ENCODE measurements at regions not wholly inside any gene's neighbourhood (a gene's known extent, or its start where the extent isn't known, plus 50 kb on each side); places are given as distances from the start of the nearest gene placed in this dataset.

GRCh38 chr2:133755480-133756300 is 187.4 kb upstream of the NCKAP5 start:
- H3K27ac ChIP-seq = no peak overlapping the region
- H3K4me3 ChIP-seq = no peak overlapping the region

GRCh38 chr2:133756833-133757232 is 188.6 kb upstream of the NCKAP5 start:
- H3K27ac ChIP-seq = no peak overlapping the region
- no peak overlapping the region for H3K4me3 ChIP-seq

- Histone ChIP-seq H3K27ac (no peak overlapping the region), H3K4me3 (no peak overlapping the region)
Observed at GRCh38 chr2:133760376-133760775, 192.1 kb upstream of the NCKAP5 start.

- Histone ChIP-seq H3K27ac (no peak overlapping the region), H3K4me3 (no peak overlapping the region)
Observed at GRCh38 chr2:133765658-133766057, 197.4 kb upstream of the NCKAP5 start.

- Histone ChIP-seq H3K4me3 (no peak overlapping the region), H3K27ac (no peak overlapping the region)
Observed at GRCh38 chr2:133766164-133766832, 198.0 kb upstream of the NCKAP5 start.

GRCh38 chr2:133768256-133768655 is 200.0 kb upstream of the NCKAP5 start:
- H3K4me3 ChIP-seq = no peak overlapping the region
- peak overlapping the region in 6 of 21 experiments; percentile 14 to 66 (median 31) for H3K27ac ChIP-seq

DNA sequence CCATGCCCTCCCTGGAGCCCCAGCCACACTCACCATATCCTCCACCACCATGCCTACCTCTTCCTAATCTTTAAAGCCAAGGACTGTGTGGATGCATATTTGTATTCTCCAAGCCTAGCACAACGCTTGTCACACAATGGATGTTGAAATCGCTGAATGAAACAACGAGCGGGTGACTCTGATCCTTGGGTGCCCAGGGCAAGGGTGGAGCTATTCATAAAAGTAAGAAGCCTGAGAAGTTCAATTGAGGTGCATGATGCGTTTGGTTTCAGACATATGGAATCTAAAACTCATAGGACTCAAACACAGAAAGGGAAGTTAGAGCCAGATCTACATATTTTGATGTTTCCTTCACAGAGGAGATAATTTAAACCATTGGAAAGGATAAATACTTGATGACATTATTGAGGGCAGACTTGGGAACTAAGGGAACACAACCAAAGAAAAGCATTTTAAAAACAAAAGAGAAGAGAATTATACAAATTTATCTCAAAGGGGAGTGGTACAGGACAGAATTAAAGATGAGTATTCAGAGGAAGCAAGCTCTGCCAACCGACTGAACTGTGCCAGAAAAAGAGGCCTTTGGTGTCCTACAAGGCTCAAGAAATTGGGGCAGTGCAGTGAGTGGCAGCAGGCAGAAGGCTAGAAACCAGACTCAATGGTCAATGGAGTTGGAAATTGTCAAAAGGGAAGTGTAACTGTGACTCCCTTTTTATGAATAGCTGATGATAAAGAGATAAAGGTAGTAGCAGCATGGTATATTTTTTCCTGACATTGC is 200.6 kb upstream of the NCKAP5 start:
- Histone ChIP-seq H3K27ac (peak overlapping the region in 7 of 21 experiments; percentile 6 to 66 (median 30)), H3K4me3 (no peak overlapping the region)

DNA sequence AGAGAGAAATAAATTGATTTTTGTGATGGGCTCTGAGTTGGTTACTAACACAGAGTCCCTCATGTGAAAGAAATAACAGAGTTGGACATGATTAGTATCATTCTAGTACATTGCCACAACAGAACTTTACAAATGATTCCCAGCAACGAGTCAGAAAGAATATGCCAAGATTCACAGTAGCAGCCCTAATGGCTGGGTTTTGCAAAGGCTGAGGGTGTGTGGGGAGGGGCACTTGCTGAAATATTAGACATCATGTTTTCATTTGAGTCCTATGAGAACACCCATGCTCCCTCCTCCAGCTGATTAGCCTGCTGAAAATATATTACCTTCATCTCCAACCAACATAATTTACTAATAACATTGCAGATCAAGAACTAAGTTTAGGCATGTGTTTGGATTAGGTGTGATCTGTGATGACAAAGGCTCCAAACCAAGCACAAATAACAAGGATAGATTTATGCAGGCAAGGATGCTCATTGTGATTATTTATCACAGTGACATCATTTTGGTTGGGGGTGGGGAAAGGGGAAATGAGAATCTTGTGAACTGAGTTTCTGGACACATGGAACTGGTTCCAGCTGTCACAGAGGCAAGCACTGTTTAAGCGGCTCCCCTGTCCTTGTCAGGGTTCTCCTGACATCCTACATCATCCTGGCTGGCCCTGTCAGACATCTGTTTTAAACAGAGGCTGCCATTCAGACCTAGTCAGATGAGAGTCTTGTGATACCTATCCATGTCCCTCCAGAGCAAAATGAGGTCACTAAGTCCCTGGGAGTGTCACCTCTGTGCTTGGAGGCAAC is 205.8 kb upstream of the NCKAP5 start:
- no peak overlapping the region for H3K4me3 ChIP-seq
- peak overlapping the region in 1 of 21 experiments; percentile 10 for H3K27ac ChIP-seq

DNA sequence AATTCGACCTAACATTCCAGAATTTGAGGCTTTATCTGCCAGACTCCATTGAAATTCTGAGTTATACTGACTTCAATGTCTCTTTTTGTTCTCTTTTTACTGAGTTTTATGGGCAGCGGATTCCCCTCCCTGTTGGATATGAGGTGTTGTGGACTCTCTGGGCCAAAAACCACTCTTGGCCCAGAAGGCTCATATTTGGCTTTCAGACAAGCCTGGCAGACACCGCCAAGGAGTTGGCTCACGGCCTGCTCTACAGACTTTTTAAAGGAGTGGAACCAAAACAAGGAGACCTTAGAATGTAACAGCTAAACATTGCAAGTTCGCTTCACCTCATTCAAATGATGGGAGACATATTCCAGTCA is 206.4 kb upstream of the NCKAP5 start:
- Histone ChIP-seq H3K4me3 (no peak overlapping the region), H3K27ac (peak overlapping the region in 1 of 21 experiments; percentile 10)

- Histone ChIP-seq H3K27ac (no peak overlapping the region), H3K4me3 (no peak overlapping the region)
Observed at GRCh38 chr2:133776936-133777573, 208.8 kb upstream of the NCKAP5 start.

DNA sequence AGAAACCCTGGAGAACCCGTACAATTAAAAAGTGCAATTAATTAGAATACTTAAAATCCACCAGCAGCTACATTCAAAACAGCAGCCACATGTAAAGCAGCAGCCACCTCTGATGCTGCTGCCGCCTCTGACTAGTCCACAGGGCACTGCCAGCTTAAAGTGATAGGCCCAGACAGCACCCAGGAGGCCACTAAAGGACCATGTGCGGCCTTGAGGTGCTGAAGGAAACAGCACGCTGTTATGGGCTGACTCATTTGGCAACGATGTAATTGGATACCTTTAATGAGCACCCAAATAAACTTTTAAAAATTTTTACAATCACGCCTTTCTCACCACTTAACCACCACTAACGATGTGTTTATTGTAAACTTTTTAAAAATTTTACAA is 209.3 kb upstream of the NCKAP5 start:
- Histone ChIP-seq H3K27ac (no peak overlapping the region), H3K4me3 (no peak overlapping the region)

- Histone ChIP-seq H3K27ac (no peak overlapping the region), H3K4me3 (no peak overlapping the region)
Observed at GRCh38 chr2:133780099-133780996, 212.1 kb upstream of the NCKAP5 start.

- H3K4me3 ChIP-seq = no peak overlapping the region
- no peak overlapping the region for H3K27ac ChIP-seq
Observed at GRCh38 chr2:133780997-133781513, 212.8 kb upstream of the NCKAP5 start.

DNA sequence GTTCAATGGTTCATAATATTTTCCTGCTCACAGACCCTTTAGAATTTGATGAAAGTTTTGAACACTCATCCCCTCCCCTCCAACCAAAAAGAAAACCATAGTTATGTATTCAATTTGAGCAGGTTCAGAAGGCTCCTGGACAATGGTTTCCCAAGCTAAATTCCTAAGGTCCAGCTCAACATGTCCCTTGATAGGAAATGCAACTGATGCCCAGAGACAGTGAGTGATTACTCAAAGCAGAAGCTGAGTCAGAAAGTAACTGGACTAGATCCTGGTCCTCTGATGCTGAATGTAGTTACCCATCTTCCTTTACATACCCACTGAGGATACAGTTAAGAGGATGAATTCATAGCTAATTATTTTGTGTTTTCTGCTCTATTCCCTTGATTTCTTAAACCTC is 218.9 kb upstream of the NCKAP5 start:
- Histone ChIP-seq H3K4me3 (no peak overlapping the region), H3K27ac (no peak overlapping the region)

GRCh38 chr2:133787651-133788050 is 219.4 kb upstream of the NCKAP5 start:
- Histone ChIP-seq H3K4me3 (no peak overlapping the region), H3K27ac (no peak overlapping the region)

DNA sequence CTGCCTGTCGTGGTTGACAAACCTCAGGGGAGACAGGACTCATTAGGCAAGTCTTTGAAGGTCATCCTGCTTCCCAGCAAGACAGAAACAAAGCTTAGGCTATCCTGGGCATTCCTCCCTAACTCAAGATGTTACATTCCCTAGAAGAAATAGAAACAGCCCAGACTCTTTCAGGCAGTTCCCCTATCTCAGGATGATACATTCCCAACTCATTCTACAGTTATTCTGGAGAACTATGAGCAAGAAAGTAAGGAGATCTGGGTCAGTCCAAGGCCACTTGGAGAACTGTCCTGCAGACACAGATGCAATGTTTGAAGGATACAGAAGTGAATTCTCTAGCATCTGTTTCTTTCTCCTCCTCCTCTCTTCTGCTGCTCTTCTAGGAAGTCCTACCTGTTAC is 220.1 kb upstream of the NCKAP5 start:
- H3K4me3 ChIP-seq = no peak overlapping the region
- H3K27ac ChIP-seq = no peak overlapping the region

DNA sequence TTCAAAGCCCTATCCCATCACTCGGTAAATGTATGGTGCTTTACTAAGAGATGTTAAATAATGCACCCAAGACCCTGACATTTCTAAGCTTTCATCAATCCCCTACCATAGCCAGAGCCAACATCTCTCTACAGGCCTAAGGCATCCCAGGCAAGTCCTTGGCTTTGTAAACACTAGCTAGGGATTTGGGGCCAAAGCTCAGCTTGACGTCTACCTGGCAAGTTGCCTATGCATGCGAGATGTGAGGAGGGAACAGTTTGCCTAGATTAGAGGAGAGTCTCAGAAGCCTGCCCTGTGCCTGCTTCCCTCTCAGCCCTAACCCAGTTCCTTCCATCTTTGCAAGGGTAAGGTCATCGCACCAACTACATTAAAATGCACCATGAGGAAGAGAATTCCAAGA is 221.5 kb upstream of the NCKAP5 start:
- H3K27ac ChIP-seq = no peak overlapping the region
- no peak overlapping the region for H3K4me3 ChIP-seq

DNA sequence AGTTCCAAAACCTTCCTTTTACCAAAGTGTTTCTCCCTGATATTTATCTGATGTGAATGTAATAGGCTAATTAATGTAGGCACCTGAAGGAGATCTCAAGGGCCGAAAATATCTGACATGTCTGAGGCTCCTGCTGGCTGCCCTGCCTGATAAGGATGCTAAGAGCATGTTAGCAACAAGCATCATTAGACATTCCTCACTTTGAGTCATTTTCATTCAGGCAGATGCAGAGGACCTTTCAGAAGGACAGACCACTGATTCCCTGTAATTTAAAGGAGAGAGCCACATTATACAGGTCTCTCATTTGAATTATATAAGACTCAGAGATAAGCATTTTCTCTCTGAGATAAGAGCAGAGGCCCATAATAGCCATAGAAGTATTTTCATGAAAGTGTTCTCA is 222.4 kb upstream of the NCKAP5 start:
- no peak overlapping the region for H3K4me3 ChIP-seq
- no peak overlapping the region for H3K27ac ChIP-seq

Data from skin epidermis (tissue), 12 donors.